Stimulated activated naive CD8-positive, alpha-beta T cell treated with anti-CD3 and anti-CD28 coated beads, Interleukin-15, Interleukin-2, amounts not matched to agents 100 ng/mL and 50 ng/mL, for 24 hours (primary cell): ENCODE measurements at regions not wholly inside any gene's neighbourhood (a gene's known extent, or its start where the extent isn't known, plus 50 kb on each side); places are given as distances from the start of the nearest gene placed in this dataset.
"Not testable (repeated sequence)": the region's sequence is repeated elsewhere in the genome, so short reads cannot be mapped to it uniquely, and the experiment has no call there.

Experiments
- H3K27ac Mint-ChIP-seq: one replicate; pipeline ENCODE4 v1.8.0; 2021; ENCODE audit warnings: mild to moderate bottlenecking, mixed read lengths
- H3K27me3 Mint-ChIP-seq: one replicate; pipeline ENCODE4 v1.8.0; 2021; ENCODE audit warnings: mixed read lengths
- H3K36me3 Mint-ChIP-seq: one replicate; pipeline ENCODE4 v1.8.0; 2021; ENCODE audit warnings: low read depth, mixed read lengths
- H3K4me1 Mint-ChIP-seq: one replicate; pipeline ENCODE4 v1.8.0; 2021; ENCODE audit warnings: low read depth, mixed read lengths
- H3K4me3 Mint-ChIP-seq: one replicate; pipeline ENCODE4 v1.8.0; 2021; ENCODE audit warnings: mild to moderate bottlenecking, mixed read lengths
- H3K9me3 Mint-ChIP-seq: one replicate; pipeline ENCODE4 v1.8.0; 2021; ENCODE audit warnings: mixed read lengths

DNA sequence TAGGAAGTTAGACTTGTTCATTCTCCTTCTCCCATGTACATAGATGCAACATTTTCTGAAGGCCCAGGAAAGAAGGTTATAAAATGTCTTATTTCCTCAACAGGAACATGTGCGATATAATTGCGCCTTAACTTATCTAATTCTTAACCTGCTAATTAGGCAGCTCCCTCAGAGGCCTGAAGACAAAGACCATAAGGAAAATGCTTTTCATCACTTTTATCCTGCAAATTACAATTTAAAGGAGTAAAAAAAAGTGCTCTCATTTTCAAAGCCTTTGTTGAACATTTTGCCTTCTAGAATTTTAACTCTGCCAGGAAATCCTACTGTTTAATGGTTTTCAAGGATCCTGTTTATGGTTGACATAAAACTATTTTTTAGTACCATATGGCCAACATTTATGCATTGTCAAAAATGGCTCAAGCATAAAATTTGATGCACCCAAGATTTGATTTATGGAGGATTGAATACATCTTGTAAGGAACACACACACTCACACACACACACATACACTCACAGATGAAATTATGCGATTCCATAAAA lies 660.4 kb upstream of the TMEM132C start:
- H3K9me3 Mint-ChIP-seq: peaks cover 13% of the 10 kb centered on the region
- no peaks in the 10 kb centered on the region for H3K36me3 Mint-ChIP-seq
- no peak overlapping the region for H3K4me3 Mint-ChIP-seq
- H3K27ac Mint-ChIP-seq: no peak overlapping the region
- no peaks in the 10 kb centered on the region for H3K4me1 Mint-ChIP-seq
- H3K27me3 Mint-ChIP-seq: no peaks in the 10 kb centered on the region

DNA sequence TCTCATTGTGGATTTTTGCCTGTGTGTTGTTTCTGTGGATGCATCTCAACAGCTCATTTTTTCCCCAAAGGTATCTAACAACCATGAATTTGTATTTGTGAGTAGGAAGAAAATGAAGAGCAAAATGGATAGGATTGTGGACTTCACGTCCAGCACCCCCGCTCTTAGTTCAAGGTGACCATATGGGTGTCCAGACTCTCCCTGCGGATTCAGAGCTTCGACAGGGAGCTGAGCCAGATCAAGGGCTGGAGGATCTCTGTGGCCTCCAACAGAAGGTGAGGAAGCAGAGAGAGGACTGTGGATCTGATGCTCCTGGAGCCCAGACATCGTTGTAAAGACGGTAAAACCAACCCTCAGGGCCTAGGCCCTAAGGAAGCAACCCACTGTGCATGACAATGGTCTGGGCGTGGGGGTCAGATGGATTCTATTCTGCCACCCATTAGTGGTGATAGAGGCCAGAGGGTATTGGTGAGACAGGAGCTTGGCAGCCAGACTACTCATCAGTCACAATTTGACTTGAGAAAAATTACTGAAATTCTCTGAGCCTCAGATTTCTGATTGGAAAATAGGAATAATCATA lies 659.7 kb upstream of the TMEM132C start:
- H3K9me3 Mint-ChIP-seq: peaks cover 13% of the 10 kb centered on the region
- no peaks in the 10 kb centered on the region for H3K36me3 Mint-ChIP-seq
- no peaks in the 10 kb centered on the region for H3K4me1 Mint-ChIP-seq
- no peak overlapping the region for H3K4me3 Mint-ChIP-seq
- no peaks in the 10 kb centered on the region for H3K27me3 Mint-ChIP-seq
- no peak overlapping the region for H3K27ac Mint-ChIP-seq

DNA sequence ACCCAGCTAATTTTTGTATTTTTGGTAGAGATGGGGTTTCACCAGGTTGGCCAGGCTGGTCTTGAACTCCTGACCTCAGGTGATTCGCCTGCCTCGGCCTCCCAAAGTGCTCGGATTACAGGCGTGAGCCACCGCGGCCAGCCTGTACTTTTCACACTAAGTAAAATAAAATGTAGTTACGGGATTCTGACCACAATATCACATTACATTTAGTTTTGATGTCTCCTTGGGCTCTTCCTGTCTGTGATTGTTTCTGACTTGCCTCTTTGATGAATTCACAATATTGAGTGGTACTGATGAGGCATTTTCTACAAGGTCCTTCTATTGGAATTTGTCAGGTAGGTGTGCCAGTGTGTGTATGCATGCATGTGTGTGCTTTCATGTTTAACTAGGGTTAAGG lies 658.6 kb upstream of the TMEM132C start:
- not testable (repeated sequence) for H3K4me1 Mint-ChIP-seq, H3K4me3 Mint-ChIP-seq, H3K27ac Mint-ChIP-seq, H3K36me3 Mint-ChIP-seq, H3K27me3 Mint-ChIP-seq
- H3K9me3 Mint-ChIP-seq: peaks cover 13% of the 10 kb centered on the region

DNA sequence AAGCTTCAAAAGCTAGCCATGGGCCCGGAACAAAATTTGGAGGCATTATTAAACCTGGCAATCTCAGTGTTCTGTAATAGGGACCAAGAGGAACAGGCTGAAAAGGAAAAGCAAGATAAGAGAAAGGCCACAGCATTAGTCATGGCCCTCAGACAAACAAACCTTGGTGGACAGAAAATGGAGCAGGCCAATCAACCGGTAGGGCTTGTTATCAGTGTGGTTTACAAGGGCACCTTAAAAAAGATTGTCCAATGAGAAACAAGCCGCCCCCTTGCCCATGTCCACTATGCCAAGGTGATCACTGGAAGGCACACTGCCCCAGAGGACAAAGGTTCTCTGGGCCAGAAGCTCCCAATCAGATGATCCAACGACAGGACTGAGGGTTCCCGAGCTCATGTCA lies 653.9 kb upstream of the TMEM132C start:
- Mint-ChIP-seq H3K9me3 (peaks cover 6% of the 10 kb centered on the region), H3K4me3 (no peak overlapping the region), H3K4me1 (no peaks in the 10 kb centered on the region), H3K27me3 (peaks cover 2% of the 10 kb centered on the region), H3K27ac (no peak overlapping the region), H3K36me3 (no peaks in the 10 kb centered on the region)

DNA sequence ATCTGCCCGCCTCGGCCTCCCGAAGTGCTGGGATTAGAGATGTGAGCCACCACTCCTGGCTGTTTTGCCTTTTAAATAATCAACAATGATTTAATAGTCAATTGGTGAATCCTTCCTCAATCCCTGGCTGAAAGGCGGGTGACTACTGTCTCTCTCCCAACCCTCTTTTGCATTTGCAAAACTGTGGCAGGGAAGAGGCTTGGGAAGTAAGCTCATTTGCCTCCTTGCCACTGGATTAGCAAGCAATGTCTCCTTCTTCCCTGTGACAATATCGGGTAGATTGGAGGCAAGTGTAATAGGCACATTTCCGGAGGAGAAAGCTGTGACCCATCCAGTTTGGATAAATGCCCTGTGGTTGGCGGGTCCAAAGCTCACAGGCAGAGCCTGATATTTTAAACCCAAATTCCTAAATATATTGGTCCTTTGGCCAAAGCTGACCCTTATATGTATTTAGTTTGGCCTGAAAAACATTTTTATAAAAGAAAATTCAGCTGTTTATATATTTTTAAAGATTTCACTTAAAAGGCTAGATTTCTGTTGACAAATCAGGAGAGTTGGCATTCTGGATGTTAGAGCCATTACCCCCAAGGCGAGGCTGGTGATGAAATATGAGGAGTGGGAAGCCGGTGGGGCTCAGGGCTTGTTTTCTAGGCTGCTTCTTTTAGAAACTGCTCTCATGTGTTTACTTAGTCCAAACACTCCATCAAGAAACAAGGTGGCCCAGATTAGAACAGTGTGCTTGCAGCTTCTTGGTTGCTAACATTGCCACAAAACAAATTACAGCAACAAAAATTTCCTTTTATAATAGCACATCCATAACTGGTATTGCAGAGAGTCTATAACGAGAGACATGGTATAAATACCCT lies 646.9 kb upstream of the TMEM132C start:
- Mint-ChIP-seq H3K4me1 (no peaks in the 10 kb centered on the region), H3K36me3 (no peaks in the 10 kb centered on the region), H3K27me3 (no peaks in the 10 kb centered on the region), H3K9me3 (peaks cover 10% of the 10 kb centered on the region), H3K27ac (no peak overlapping the region), H3K4me3 (no peak overlapping the region)

DNA sequence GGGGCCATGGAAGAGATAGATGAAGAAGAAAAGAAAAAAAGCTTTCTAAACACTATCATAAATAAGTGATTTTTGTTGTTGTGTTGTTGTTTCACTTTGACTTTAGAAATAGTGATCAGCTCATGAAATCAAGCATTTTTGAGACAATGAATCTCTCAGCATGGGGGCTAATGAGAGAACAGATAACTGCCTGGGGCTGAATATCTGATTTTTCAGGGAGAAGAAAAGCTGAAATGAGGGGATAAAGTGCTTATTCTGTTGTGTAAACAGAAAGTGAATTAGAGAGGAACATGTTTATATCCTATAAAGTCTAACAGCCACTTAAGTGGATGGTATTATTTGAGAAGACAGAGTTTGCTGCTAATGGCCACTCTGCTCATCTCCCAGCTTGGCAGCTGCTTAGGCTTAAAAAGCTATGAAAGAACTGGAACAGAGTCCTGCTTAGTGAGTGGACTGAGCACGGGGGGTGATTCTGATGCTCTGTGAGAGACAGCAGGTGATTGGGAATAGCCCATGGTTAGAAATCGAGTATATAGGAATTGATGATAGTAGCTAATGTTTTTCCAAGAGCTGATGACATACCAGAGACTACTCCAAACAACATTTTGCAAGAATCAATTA lies 646.1 kb upstream of the TMEM132C start:
- Mint-ChIP-seq H3K4me1 (no peaks in the 10 kb centered on the region), H3K9me3 (peaks cover 10% of the 10 kb centered on the region), H3K27me3 (no peaks in the 10 kb centered on the region), H3K4me3 (no peak overlapping the region), H3K36me3 (no peaks in the 10 kb centered on the region), H3K27ac (no peak overlapping the region)

DNA sequence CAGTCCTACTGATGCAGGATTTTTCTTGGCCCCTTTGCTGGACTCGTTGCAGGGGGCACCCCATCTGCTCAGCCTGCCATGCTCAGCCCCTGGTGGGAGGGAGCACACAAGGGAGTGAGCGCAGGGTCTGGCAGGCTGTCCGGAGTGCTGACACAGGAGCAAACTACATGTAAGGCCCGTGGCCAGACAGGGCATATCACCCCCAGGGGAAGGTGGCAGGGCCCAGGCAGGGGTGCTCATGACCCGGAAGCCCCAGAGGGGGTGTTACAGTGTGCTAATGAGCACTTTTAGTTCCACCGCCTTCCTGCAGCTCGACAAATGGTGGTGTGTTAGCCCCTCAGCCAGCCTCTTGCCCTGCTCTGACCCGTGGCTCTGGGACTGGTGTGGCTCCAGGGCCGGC lies 645.6 kb upstream of the TMEM132C start:
- Mint-ChIP-seq H3K9me3 (peaks cover 10% of the 10 kb centered on the region), H3K4me1 (no peaks in the 10 kb centered on the region), H3K4me3 (no peak overlapping the region), H3K27ac (no peak overlapping the region), H3K36me3 (no peaks in the 10 kb centered on the region), H3K27me3 (no peaks in the 10 kb centered on the region)

DNA sequence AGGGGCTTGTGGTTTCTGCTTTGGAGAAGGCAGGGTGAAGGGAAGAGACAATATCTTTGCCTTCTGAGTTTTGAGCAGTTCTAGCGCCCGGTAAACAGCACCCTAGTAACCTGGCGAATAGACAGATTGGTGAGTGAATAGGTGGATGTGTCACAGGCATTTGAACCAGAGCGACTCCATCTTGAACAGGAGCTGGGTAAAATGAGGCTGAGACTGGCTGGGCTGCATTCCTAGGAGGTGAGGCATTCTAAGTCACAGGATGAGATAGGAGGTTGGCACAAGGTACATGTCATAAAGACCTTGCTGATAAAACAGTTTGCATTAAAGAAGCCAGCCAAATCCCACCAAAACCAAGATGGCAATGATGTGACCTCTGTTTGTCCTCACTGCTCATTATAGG lies 643.6 kb upstream of the TMEM132C start:
- no peak overlapping the region for H3K4me3 Mint-ChIP-seq
- H3K27me3 Mint-ChIP-seq: no peaks in the 10 kb centered on the region
- no peaks in the 10 kb centered on the region for H3K36me3 Mint-ChIP-seq
- H3K27ac Mint-ChIP-seq: no peak overlapping the region
- peaks cover 7% of the 10 kb centered on the region for H3K9me3 Mint-ChIP-seq
- no peaks in the 10 kb centered on the region for H3K4me1 Mint-ChIP-seq

DNA sequence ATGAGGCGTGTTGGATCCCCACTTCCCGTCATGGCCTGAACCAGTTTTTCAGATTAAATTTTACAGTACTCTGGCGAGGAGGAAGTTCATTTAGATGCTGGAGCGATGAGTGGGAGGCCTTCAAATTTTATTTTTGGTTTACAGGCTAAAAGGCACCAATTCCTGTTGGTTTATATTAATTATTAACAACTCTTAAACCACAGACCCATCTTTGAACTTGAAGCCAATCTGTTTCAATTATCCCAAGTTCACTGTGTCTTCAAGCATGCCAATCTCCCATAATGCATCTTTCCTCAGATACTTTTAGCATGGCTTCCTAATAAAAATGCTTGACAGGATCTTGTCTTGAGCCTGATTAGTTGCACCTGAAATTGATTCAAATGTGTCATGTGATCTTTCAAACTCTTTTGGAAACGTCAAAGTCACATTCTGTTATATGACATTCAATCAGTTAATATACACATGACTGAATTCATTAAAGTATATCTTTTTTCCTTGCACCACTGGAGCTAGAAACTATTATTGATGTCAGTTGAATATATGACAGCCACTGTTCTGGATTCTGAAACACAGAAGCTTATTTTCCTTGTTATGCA lies 641.7 kb upstream of the TMEM132C start:
- no peaks in the 10 kb centered on the region for H3K4me1 Mint-ChIP-seq
- H3K27ac Mint-ChIP-seq: no peak overlapping the region
- H3K36me3 Mint-ChIP-seq: no peaks in the 10 kb centered on the region
- H3K4me3 Mint-ChIP-seq: no peak overlapping the region
- H3K27me3 Mint-ChIP-seq: no peaks in the 10 kb centered on the region
- H3K9me3 Mint-ChIP-seq: peaks cover 7% of the 10 kb centered on the region

DNA sequence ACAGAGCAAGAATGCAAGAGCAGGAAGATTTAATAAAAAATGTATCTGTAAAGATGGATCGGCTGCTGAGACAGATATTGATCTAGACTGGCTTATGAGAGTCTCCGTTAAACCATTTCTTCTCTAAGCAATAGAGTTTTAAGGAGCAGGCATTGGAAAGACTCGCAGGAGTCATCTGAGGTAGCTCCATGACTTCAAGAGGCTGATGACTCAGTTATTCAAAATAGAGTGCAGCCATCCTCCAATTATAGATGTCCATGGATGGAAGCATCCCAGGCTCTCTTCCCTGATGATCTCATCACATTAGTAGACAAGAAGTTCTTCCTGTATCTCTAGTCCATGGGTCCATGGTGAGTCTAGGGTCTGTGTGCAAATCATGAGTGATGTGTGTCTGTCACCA lies 638.3 kb upstream of the TMEM132C start:
- Mint-ChIP-seq H3K36me3 (no peaks in the 10 kb centered on the region), H3K4me1 (no peaks in the 10 kb centered on the region), H3K4me3 (no peak overlapping the region), H3K27ac (no peak overlapping the region), H3K9me3 (peaks cover 7% of the 10 kb centered on the region), H3K27me3 (no peaks in the 10 kb centered on the region)

DNA sequence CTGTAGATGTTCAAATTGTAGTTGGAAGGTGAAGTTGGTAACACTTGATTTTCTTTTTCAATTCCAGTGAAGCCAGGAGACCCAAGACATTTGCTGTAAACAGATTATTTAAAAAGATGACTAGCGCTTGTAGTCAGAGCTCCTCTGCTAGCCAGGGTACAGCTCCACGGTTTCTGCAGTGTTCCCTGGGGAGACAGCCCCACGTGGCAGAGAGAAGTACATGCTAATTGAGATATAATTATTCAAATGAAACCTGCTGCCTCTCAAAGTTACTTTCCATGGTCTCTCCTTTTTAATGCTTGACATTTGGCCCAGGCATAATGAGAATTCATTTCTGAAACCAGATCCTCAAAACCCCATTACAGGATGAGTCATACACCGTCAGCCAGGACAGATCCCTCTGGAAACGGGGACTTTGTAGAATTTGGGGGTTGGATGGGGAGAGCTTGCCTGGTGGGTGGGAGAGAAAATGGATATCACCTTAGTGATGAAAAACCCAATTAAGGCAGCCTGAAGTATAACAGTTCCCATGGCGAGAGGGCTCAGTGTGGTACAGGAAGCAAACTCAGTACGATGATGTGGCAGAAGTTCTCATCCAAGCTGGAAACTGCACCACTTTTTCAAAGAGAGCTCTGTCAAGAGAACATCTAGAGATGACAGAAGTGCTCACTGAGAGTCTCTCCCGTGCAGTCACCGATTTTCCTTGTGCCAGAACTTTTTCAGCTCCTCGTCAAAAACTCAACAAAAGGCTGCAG lies 637.7 kb upstream of the TMEM132C start:
- no peaks in the 10 kb centered on the region for H3K36me3 Mint-ChIP-seq
- H3K27ac Mint-ChIP-seq: no peak overlapping the region
- H3K27me3 Mint-ChIP-seq: no peaks in the 10 kb centered on the region
- peaks cover 7% of the 10 kb centered on the region for H3K9me3 Mint-ChIP-seq
- no peak overlapping the region for H3K4me3 Mint-ChIP-seq
- no peaks in the 10 kb centered on the region for H3K4me1 Mint-ChIP-seq

DNA sequence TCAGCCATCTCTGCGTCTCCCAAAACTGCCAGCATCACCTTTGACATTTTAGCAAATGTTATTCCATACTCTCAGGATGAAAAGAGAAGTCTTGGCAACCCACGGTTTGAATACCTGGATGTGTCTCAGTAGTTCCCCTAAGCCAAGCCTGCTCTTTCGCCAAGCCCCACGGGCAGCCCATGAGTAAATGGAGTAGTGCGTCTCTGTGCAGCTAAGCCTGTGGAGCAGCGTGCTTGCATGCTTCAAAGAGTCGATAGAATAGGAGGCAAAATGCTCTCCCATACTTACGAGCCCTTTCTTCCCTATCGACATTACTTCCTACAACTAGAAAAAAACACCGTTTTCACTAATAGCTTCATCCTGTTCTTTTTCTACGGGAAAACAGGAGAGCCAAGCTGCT lies 634.5 kb upstream of the TMEM132C start:
- Mint-ChIP-seq H3K27ac (no peak overlapping the region), H3K36me3 (no peaks in the 10 kb centered on the region), H3K4me1 (no peaks in the 10 kb centered on the region), H3K27me3 (no peaks in the 10 kb centered on the region), H3K4me3 (no peak overlapping the region), H3K9me3 (no peaks in the 10 kb centered on the region)

DNA sequence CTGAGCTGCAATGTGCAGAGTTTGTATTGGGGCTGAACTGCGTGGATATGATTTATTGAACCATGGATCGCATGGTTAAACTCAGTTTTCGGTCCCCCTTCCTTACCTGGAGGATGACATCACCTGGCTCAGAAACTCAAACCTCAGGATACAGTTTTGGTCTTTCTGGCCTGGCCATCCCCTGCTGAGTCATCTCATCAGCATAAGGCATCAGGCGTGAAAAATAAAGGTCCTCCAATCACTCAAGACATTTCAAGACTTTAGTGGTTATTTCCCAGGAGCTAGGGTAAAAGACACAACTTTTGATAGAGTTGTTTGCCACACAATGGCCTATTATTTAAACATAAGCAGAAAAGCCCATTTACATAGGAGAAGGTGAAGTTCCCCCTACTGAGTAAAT lies 631.1 kb upstream of the TMEM132C start:
- H3K4me1 Mint-ChIP-seq: no peaks in the 10 kb centered on the region
- no peaks in the 10 kb centered on the region for H3K9me3 Mint-ChIP-seq
- no peaks in the 10 kb centered on the region for H3K27me3 Mint-ChIP-seq
- H3K36me3 Mint-ChIP-seq: no peaks in the 10 kb centered on the region
- no peak overlapping the region for H3K4me3 Mint-ChIP-seq
- no peak overlapping the region for H3K27ac Mint-ChIP-seq

DNA sequence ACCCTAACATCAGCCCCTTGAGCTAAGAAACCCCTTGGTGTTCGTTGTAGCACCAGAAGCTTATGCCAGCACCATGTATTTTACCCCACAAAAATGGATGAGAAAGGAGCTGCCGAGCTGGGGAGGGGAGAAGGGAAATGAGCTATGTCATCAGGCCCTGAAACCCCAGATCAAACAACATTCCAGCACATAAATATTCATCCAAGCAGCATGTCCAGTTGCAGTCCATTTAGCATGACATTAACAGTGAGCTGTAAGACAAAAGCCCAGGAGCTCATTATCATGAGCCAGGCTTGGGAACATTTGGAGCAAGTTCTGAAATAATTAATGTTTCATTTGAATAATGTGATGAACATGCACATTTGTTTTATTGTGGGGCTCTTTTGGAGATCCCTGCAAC lies 630.1 kb upstream of the TMEM132C start:
- no peak overlapping the region for H3K27ac Mint-ChIP-seq
- H3K4me1 Mint-ChIP-seq: no peaks in the 10 kb centered on the region
- no peaks in the 10 kb centered on the region for H3K27me3 Mint-ChIP-seq

More for the DNA sequence above, 630.1 kb upstream of the TMEM132C start:
- H3K9me3 Mint-ChIP-seq: no peaks in the 10 kb centered on the region
- H3K36me3 Mint-ChIP-seq: no peaks in the 10 kb centered on the region
- H3K4me3 Mint-ChIP-seq: no peak overlapping the region
